ENCODE measurements at regions not wholly inside any gene's neighbourhood (a gene's known extent, or its start where the extent isn't known, plus 50 kb on each side); places are given as distances from the start of the nearest gene placed in this dataset.

DNA sequence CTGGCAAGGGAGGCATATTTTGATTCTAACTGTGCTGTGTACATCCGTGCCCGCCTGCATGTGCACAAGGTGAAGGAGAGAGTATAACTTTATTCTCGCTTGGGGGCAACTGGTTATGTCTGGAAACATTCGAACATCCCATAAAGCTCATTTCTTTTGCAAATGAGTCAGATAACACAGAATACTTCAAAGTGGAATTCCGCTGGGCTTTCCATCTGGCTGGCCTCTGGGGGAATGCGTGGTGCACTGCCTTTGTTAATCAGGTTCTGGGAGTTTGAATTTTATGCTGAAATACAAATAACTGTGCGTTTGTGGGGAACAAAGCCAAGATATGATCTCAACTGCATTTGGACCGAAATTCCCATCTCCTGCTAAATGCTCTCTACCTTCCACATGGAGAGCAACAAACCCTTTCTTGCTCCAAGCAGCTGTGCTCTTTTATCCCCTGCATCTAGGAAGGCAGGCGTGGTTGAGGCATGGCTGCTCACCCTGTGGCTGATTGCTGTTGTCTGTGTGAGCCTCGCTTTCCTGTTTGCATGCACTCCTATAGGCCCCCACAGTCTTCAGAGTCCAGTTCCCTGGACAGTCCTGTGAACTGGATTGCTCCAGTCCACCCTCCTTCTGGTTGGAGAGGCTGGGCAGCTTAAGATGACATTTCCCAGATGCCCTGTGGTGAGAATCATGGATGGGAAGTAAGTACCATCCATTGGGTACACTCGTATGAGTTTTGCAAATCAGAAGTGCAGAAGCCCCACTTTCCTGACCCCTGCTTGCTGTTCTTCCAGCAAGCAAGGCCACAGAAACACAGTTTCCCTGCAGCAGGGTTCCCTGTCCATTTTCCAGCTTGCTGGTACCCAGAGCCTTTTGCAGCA is 82.9 kb upstream of the ALDH1B1 start:
- CTCF ChIA-PET = no interaction called here
- POLR2A ChIA-PET = no interaction called here

GRCh38 chr9:38308136-38308535 is 84.4 kb upstream of the ALDH1B1 start:
- POLR2A ChIA-PET = no interaction called here
- Mint-ChIP-seq H3K27ac (no peak overlapping the region), H3K27me3 (peaks cover 9% of the 10 kb centered on the region), H3K9me3 (no peaks in the 10 kb centered on the region), H3K4me1 (no peaks in the 10 kb centered on the region), H3K36me3 (ENCODE audit: low read depth) (no peaks in the 10 kb centered on the region), H3K4me3 (no peak overlapping the region)
- no peak for DNase-seq
- CTCF ChIA-PET = no interaction called here

More for the DNA sequence above, 82.9 kb upstream of the ALDH1B1 start:
- Mint-ChIP-seq H3K27me3 (peaks cover 15% of the 10 kb centered on the region), H3K9me3 (no peaks in the 10 kb centered on the region), H3K27ac (no peak overlapping the region), H3K4me3 (no peak overlapping the region), H3K36me3 (ENCODE audit: low read depth) (no peaks in the 10 kb centered on the region), H3K4me1 (no peaks in the 10 kb centered on the region)
- no peak for DNase-seq

GRCh38 chr9:38306899-38307298 is 85.6 kb upstream of the ALDH1B1 start:
- H3K36me3 Mint-ChIP-seq (ENCODE audit: low read depth) = no peaks in the 10 kb centered on the region
- peaks cover 9% of the 10 kb centered on the region for H3K27me3 Mint-ChIP-seq
- DNase-seq = no peak
- no peaks in the 10 kb centered on the region for H3K9me3 Mint-ChIP-seq
- no peaks in the 10 kb centered on the region for H3K4me1 Mint-ChIP-seq
- no peak overlapping the region for H3K27ac Mint-ChIP-seq
- CTCF ChIA-PET = no interaction called here
- H3K4me3 Mint-ChIP-seq = no peak overlapping the region
- POLR2A ChIA-PET = no interaction called here

DNA sequence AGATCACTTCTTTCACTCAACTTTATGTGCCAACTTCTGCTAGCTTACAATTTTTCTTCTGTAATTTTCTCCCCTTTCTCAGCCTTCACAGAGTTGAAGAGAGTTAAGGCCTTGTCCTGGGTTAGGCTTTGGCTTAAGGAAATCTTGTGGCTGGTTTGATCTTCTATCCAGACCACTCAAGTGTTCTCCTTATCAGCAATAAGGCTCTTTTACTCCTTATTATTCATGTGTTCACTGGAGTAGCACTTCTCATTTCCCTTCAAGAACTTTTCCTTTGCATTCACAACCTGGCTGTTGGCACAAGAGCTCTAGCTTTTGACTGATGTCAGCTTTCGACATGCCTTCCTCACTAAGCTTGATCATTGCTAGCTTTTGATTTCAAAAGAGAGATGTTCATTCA is 86.9 kb upstream of the ALDH1B1 start:
- no peak for DNase-seq
- ChIA-PET CTCF (no interaction called here), POLR2A (no interaction called here)
- Mint-ChIP-seq H3K4me1 (no peaks in the 10 kb centered on the region), H3K9me3 (no peaks in the 10 kb centered on the region), H3K27me3 (peaks cover 7% of the 10 kb centered on the region), H3K36me3 (ENCODE audit: low read depth) (no peaks in the 10 kb centered on the region), H3K27ac (no peak overlapping the region), H3K4me3 (no peak overlapping the region)

- ChIA-PET POLR2A (no interaction called here), CTCF (no interaction called here)
- Mint-ChIP-seq H3K9me3 (no peaks in the 10 kb centered on the region), H3K4me3 (no peak overlapping the region), H3K36me3 (ENCODE audit: low read depth) (no peaks in the 10 kb centered on the region), H3K4me1 (no peaks in the 10 kb centered on the region), H3K27ac (no peak overlapping the region), H3K27me3 (peaks cover 5% of the 10 kb centered on the region)
- DNase-seq = no peak
Observed at GRCh38 chr9:38301376-38302106, 91.0 kb upstream of the ALDH1B1 start.

- Mint-ChIP-seq H3K4me1 (no peaks in the 10 kb centered on the region), H3K9me3 (no peaks in the 10 kb centered on the region), H3K27ac (no peak overlapping the region), H3K4me3 (no peak overlapping the region), H3K36me3 (ENCODE audit: low read depth) (no peaks in the 10 kb centered on the region), H3K27me3 (peaks cover 5% of the 10 kb centered on the region)
- ChIA-PET CTCF (interaction anchor here (1.0 to 1.3 kb wide), 2 partner anchors 20 to 36 kb away, joined by 3 read pairs; no protein-coding TSS in a partner anchor), POLR2A (no interaction called here)
- DNase-seq = no peak
Observed at GRCh38 chr9:38299856-38300255, 92.6 kb upstream of the ALDH1B1 start.

DNA sequence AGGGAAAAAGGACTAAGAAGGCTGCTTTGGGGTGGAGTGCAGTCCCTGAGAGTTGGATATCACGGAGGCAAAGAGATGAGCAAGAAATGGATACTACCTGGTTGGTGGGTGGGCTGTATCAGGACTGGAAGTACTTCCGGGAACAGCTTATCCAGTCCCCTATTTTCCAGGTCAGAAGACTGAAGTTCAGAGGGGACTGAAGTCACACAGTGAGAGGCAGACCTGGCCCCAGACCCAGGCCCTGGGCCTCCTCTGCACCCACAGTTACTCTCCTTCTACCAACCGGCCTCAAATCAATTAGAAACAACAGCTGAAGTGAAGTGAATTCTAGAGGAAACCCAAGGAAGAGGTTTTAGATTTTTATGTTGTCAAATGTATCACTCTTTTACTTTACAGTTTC is 93.6 kb upstream of the ALDH1B1 start:
- ChIA-PET CTCF (interaction anchor here (1.0 to 1.3 kb wide), 2 partner anchors 21 to 35 kb away, joined by 3 read pairs; no protein-coding TSS in a partner anchor), POLR2A (no interaction called here)
- Mint-ChIP-seq H3K27me3 (peaks cover 5% of the 10 kb centered on the region), H3K9me3 (no peaks in the 10 kb centered on the region), H3K27ac (no peak overlapping the region), H3K36me3 (ENCODE audit: low read depth) (no peaks in the 10 kb centered on the region), H3K4me1 (no peaks in the 10 kb centered on the region), H3K4me3 (no peak overlapping the region)
- no peak for DNase-seq

DNA sequence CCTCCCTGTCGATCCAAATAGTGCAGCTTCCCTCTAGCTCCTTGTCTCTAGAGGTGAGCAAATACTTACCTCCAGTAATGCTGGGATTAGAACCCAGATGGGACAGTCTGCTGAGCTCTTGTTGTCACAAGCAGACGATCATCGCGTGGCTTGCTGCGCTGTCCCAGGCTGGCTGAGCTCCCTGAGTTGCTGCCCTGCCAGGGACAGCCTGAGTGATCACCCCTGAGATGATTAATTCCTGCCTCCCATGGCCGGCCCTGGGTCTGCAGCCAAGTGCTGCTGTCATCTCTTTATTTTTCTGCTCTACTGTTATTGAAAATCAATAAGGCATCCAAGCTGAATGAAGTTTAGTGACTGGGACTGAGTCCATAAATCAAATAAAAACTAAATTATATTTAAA is 94.0 kb upstream of the ALDH1B1 start:
- Mint-ChIP-seq H3K4me1 (no peaks in the 10 kb centered on the region), H3K36me3 (ENCODE audit: low read depth) (no peaks in the 10 kb centered on the region), H3K27ac (no peak overlapping the region), H3K4me3 (no peak overlapping the region), H3K27me3 (peaks cover 5% of the 10 kb centered on the region), H3K9me3 (no peaks in the 10 kb centered on the region)
- CTCF ChIA-PET = interaction anchor here (0.7 to 1.0 kb wide), 2 partner anchors 22 to 34 kb away, joined by 3 read pairs; no protein-coding TSS in a partner anchor
- POLR2A ChIA-PET = no interaction called here
- DNase-seq = no peak

GRCh38 chr9:38296807-38297206 is 95.7 kb upstream of the ALDH1B1 start:
- POLR2A ChIA-PET = no interaction called here
- no peak for DNase-seq
- Mint-ChIP-seq H3K27me3 (peaks cover 5% of the 10 kb centered on the region), H3K4me1 (no peaks in the 10 kb centered on the region), H3K27ac (no peak overlapping the region), H3K9me3 (no peaks in the 10 kb centered on the region), H3K4me3 (no peak overlapping the region), H3K36me3 (ENCODE audit: low read depth) (no peaks in the 10 kb centered on the region)
- CTCF ChIA-PET = no interaction called here

DNA sequence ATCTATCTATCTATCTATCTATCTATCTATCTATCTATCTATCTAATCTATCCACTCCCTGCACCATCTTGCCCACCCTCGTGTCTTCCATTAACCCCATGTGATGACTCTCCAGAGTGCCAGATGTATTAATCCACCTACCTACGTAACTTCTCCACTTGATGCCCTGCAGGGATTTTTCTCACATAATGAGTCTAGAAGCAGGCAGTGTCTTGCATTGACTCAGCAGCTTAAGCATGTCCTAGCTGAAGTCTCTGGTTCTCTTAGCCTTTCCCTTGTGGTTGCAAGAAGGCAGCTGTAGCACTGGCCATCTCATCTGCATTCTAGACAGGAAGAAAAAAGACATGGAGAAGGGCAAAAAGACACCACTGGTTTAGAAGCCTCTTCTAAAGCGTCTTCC is 96.7 kb upstream of the ALDH1B1 start:
- H3K9me3 Mint-ChIP-seq = no peaks in the 10 kb centered on the region
- H3K27me3 Mint-ChIP-seq = peaks cover 5% of the 10 kb centered on the region
- H3K36me3 Mint-ChIP-seq (ENCODE audit: low read depth) = no peaks in the 10 kb centered on the region
- H3K4me1 Mint-ChIP-seq = no peaks in the 10 kb centered on the region
- POLR2A ChIA-PET = no interaction called here
- H3K27ac Mint-ChIP-seq = no peak overlapping the region
- CTCF ChIA-PET = no interaction called here
- no peak for DNase-seq
- no peak overlapping the region for H3K4me3 Mint-ChIP-seq

DNA sequence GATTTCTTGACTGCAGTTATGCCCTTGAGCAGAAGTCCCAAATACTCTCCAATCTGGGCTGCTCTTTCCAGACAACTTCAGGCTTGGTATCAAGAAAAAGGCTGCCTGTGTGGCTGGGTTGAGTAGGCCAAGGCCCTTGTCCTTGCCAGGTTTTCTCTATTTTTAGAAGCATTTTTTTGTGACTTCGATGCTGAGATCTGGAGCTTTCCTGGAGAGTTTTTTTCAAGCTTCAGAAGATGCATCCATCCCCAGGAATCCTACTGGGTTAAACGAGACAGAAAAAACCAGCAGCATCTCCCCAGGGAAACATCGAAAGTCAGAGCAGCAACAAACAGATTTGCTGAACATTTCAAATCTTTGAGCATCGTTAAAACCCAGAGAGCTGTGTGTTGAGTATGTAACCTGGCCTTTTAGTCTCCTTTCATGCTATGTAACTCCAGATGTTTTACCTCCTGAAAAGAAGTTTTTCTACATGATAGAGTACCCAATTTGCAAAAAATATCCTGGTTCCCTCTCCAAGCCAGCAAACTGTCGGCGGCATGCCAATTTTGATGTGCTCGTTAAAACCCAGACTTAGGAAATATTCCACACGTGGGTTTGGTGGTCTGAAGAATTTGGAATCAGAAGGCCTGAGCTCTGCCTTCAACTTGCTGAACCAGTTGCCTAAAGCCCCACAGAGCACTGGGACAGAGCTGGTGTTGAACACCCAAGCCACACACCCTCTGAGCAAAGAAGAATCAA is 98.1 kb upstream of the ALDH1B1 start:
- H3K4me3 Mint-ChIP-seq = no peak overlapping the region
- CTCF ChIA-PET = no interaction called here
- POLR2A ChIA-PET = no interaction called here
- H3K27ac Mint-ChIP-seq = no peak overlapping the region
- H3K36me3 Mint-ChIP-seq (ENCODE audit: low read depth) = no peaks in the 10 kb centered on the region
- H3K9me3 Mint-ChIP-seq = no peaks in the 10 kb centered on the region
- no peak for DNase-seq
- no peaks in the 10 kb centered on the region for H3K4me1 Mint-ChIP-seq
- peaks cover 2% of the 10 kb centered on the region for H3K27me3 Mint-ChIP-seq

GRCh38 chr9:38293022-38293421 is 99.5 kb upstream of the ALDH1B1 start:
- no peaks in the 10 kb centered on the region for H3K9me3 Mint-ChIP-seq
- no peaks in the 10 kb centered on the region for H3K4me1 Mint-ChIP-seq
- peaks cover 2% of the 10 kb centered on the region for H3K27me3 Mint-ChIP-seq
- no peak for DNase-seq
- no peaks in the 10 kb centered on the region for H3K36me3 Mint-ChIP-seq (ENCODE audit: low read depth)
- H3K4me3 Mint-ChIP-seq = no peak overlapping the region
- H3K27ac Mint-ChIP-seq = no peak overlapping the region
- POLR2A ChIA-PET = no interaction called here
- CTCF ChIA-PET = no interaction called here

DNA sequence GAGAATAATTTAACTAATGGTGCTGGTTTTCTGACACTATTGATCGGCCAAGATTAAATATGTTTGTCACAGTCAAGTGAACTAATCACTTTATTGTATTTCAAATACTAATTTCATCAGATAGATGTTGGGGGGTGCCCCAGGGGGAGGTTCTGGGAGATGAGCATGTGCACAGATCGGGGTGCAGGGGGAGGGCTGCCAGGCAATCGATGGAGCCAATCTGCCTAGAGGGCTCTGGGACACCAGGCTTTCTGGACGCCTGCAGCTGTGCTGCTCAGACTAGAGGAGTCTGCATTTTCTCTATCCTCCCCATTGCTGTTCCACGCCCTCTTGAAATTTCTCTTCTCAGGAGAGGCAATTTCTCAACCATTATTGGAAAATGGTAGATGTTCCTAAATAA is 100.0 kb upstream of the ALDH1B1 start:
- DNase-seq = no peak
- ChIA-PET POLR2A (no interaction called here), CTCF (no interaction called here)
- no peaks in the 10 kb centered on the region for H3K4me1 Mint-ChIP-seq
- H3K9me3 Mint-ChIP-seq = no peaks in the 10 kb centered on the region
- no peaks in the 10 kb centered on the region for H3K36me3 Mint-ChIP-seq (ENCODE audit: low read depth)
- no peaks in the 10 kb centered on the region for H3K27me3 Mint-ChIP-seq
- H3K4me3 Mint-ChIP-seq = no peak overlapping the region
- H3K27ac Mint-ChIP-seq = no peak overlapping the region
